ENCODE measurements at regions not wholly inside any gene's neighbourhood (a gene's known extent, or its start where the extent isn't known, plus 50 kb on each side); places are given as distances from the start of the nearest gene placed in this dataset.

GRCh38 chr5:9920697-9921096 lies 290.5 kb upstream of the TAS2R1 start:
- no peak for DNase-seq (ENCODE audit: low spot score)

DNA sequence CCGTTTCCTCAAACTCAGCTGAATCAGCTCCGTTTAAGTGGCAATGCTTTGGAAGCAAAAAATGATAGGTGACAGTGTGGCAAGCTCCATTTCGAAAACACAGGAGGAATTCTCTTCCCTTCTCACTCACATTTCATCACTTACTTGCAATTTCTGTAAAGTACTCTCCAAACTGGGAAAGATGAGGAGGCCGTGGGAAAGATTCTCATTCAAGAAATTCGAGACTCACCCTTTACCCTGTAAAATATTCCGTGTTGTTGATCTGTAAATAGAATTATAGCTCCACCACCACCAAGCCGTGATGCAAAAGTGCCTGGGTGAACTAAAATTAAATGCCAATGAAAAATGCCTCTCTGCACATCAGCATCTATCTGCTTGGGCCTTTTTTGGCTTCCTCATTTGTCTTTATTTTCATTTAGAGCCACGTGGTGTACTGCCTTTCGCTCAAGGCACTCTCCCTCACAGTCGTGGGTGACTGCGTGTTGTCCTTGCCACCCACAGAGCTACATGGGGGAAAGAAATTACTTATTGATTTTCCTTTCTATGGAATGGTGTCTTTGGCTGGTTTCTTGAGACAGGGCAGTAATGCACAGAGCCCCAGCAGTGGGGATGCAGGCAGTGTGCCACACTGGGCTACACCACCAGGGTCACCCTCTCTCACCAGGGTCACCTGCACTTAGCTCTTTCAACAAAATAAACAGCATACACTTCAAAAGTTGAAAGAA lies 289.3 kb upstream of the TAS2R1 start:
- no peak for DNase-seq (ENCODE audit: low spot score)

DNA sequence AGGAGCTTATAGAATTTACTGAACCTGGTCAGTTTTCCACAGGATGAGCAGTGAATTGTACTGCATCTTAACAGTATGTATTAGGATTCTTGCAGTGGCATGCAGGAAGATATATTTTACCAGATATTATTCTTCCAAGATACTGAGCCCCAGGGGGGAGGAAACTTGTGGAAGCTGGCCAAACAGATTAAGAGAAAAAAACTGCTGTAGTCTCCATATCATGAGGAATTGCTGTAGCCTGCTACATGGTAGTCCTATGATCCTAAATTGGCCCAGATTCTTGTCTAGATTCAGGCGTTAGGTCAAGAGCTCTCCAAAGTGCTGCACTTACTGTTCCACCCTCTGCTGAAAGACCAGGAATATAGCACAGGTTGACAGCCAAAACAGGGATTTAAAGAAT lies 275.5 kb upstream of the TAS2R1 start:
- DNase-seq (ENCODE audit: low spot score): no peak

GRCh38 chr5:9903801-9904200 lies 273.6 kb upstream of the TAS2R1 start:
- no peak for DNase-seq (ENCODE audit: low spot score)

GRCh38 chr5:9898319-9898718 lies 268.2 kb upstream of the TAS2R1 start:
- DNase-seq (ENCODE audit: low spot score): peak; percentile 31

- no peak for DNase-seq (ENCODE audit: low spot score)
Observed at GRCh38 chr5:9895302-9895645, 265.1 kb upstream of the TAS2R1 start.

DNA sequence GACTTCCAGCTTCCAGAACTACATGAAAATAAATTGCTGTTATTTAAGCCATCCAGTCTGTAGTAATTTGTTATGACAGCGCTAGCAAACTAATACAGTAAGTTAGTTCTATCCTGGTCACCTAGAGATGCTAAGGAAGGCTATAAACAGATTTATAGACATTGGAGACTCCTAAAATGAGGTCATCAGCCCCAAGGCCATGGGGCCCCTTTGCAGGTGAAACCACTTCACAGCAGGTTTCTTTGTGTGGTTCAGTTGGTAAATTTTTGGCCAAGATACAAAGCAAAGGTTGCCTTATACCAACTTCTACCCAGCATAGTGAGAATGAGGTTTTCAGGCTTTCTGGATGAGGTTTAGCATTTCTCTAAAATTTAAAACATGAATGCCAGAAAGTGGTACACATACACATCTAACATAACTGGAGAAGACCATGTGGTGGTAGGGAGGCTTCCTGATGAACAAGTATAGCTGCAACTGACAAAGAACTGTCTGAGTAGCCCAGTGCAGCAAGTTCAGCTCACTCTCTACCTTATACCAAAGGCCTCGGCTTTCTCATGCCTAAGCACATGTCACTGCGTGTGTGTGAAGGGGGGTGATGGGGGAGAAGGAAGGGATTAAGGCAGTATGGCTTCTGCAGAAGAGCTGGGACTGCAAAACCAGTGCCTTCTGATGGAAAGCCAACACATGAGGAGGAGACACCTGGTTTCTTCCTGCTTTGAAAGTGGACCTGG lies 264.6 kb upstream of the TAS2R1 start:
- DNase-seq (ENCODE audit: low spot score): peak; percentile 27

DNA sequence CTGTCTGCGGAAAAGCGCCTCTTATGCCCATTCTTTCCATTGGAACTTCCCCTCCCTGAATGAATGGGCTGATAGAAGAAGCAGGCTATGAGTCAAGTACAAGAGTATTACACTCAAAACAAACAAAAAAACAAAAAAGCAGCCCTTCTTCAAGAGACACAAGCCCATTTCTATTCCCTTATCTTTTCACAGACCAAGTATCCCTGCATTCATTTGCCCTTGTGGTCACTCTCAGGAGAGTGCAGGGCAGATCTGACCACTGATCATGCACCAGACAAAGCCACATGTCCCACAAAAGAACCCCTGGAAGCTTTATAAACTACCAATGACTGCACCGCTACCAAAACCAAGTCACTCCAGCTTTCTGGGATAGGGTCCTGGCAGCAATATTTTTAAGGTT lies 262.5 kb upstream of the TAS2R1 start:
- no peak for DNase-seq (ENCODE audit: low spot score)

DNA sequence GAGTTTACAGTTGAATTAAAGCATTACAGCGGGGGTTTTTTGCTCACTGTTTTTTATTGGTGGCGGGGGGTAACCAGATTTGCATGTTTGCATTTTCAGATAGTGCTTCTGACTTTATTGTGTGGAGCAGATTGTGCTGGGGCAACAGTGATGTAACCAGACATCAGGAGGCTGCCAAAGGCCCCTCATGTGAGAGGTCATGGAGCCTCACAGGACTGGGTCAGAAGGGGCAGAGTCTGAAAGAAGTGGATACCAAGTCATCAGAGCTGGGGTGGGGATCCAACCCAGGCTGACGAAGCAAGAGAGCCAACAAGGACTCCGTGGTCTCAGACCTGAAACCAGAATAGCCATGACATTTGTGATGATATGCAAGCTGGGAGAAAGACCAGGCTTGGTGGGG lies 259.4 kb upstream of the TAS2R1 start:
- no peak for DNase-seq (ENCODE audit: low spot score)

- DNase-seq (ENCODE audit: low spot score): peak; percentile 22
Observed at GRCh38 chr5:9888501-9888901, 258.4 kb upstream of the TAS2R1 start.

DNA sequence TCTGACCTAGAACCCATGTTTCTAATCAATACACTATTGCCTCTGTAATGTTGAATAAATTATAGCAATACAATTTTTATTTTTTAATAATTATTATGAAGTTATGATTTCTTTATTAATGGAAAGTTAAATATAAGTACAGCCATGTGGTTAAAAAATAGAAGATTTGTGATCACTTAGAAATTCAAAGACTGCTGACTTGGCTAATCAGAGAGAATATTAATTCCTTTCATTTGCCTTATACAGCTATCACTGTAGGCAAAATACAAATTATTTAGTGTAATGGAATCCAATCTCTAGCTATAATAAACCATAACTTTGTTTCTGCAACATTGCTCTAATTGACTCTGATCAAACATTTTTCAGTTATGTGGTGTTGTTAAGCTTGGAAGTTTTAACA lies 255.0 kb upstream of the TAS2R1 start:
- no peak for DNase-seq (ENCODE audit: low spot score)

DNA sequence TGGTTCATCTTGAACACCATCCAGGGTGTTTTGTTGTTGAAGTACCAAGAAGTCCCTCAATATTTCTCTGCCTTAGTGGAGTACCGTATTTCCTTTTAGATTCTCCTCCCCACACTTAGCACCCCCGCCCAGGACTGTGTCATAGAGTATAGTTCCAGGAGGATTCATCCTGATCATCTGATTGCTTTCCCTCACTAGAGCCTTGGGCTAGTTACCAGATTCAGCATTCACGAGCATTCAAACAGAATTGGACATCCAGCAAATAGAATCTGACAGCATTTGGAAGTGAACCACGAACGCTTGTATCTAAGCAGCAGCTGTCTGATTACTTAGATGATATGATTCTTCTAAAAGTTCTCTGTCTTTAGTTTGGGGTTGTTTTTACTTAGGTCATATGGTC lies 248.1 kb upstream of the TAS2R1 start:
- DNase-seq (ENCODE audit: low spot score): no peak

GRCh38 chr5:9877488-9877887 lies 247.3 kb upstream of the TAS2R1 start:
- DNase-seq (ENCODE audit: low spot score): no peak

DNA sequence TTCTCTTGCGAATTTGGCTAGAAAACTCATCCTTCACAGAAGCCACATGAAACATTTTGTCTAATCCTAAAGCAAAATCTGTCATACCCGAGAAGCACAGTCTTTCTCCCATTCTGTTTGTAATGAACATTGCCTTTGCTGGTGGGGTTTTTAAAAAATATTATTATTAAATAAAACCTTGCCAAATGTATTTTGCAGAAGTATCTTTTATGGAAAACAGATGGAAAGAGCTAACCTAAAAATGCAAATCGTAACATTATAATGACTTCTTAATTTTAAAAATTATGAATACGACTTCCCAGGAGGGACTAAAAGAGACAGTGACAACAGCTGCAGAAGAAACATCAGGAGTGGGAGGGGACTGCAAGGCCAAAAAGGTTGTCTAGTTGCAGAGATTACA lies 246.3 kb upstream of the TAS2R1 start:
- no peak for DNase-seq (ENCODE audit: low spot score)

DNA sequence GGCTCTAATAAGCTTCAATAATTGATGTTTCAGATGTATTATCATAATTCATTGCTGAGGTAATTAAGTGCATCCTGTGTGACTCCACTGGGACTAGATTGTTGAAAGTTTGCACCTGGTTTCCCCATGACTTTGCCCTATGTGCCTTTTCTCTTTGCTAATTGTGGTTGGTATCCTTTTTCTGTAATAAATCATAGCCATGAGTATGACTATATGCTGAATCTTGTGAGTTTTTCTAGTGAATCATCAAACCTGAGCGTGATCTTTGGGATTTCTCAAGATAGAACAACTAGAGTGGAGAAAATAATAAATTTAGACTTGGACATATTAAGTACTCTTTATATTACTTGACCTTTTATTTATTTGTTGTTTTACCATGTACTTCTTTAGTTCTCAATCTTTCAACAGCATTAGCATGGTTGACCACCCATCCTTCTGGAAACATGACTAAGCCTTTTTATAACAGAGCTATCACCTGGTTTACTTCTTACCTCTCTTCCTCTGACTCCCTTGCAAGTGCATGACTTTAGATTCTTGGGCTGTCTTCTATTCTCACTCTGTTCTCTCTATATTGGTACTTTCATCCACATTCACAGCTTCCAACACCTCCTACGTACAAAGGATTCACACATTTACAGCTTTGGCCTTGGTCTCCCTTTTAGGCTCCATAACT lies 239.6 kb upstream of the TAS2R1 start:
- DNase-seq (ENCODE audit: low spot score): no peak

GRCh38 chr5:9865574-9865973 lies 235.4 kb upstream of the TAS2R1 start:
- DNase-seq (ENCODE audit: low spot score): no peak

- DNase-seq (ENCODE audit: low spot score): no peak
Observed at GRCh38 chr5:9864791-9865190, 234.6 kb upstream of the TAS2R1 start.

DNA sequence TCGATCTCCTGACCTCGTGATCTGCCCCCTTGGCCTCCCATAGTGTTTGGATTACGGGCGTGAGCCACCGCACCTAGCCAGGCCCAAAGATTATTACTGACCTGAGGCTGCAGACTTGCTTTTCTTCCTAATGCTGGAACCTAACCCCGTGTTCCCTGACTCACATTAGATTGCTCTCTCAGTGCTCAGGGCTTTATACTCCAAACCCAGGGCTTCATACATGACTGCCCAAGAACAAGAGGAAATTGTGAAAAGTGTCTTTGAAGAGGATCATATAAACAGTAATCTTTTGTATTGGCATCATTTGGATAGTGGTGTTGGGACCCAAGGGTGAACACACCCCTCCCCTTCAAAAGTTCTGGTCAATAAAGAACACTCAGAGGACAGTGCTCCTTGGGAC lies 233.3 kb upstream of the TAS2R1 start:
- no peak for DNase-seq (ENCODE audit: low spot score)

GRCh38 chr5:9861666-9862256 lies 231.6 kb upstream of the TAS2R1 start:
- DNase-seq (ENCODE audit: low spot score): no peak

GRCh38 chr5:9859808-9860207 lies 229.7 kb upstream of the TAS2R1 start:
- DNase-seq (ENCODE audit: low spot score): no peak

DNA sequence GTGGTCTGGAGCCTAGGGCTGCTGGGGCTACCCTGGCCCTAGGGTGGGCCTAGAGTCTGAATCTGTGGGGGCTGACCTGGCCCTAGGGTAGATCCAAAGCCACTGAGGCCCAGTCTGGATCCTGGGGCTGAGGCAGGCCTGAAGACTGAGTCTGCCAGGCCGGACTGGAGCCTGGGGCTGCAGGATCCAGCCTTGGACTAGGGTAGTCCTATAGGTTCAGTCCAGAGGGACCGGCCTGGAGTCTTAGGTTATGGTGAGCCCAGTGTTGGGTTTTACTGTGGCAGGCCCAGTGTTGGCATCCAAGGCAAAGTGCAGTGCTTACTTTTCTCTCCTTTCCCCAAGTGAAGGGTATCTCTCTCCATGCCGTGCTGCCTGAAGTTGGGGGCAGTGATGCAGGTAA lies 227.9 kb upstream of the TAS2R1 start:
- no peak for DNase-seq (ENCODE audit: low spot score)

DNA sequence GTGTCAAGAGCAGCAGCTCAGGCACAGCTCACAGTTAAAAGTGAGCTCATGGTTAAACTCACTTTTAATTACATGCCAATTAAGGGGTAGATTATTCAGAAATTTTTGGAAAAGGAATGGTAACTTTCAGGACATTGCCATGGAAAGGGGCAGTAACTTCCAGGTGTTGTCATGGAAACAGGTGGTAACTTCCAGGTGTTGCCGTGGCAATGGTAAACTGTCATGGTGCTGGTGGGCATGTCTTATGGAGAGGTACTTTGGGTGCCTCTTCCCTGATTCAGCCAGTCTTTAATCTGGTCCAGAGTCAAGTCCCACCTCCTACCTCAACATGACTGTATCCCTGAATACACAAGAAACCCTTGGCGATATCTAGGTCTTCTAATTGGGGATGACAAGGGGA lies 223.2 kb upstream of the TAS2R1 start:
- DNase-seq (ENCODE audit: low spot score): no peak

GRCh38 chr5:9852671-9853070 lies 222.5 kb upstream of the TAS2R1 start:
- DNase-seq (ENCODE audit: low spot score): no peak

Data from SW480 (cell line).